OCI-LY1 (cell line): ENCODE measurements at regions not wholly inside any gene's neighbourhood (a gene's known extent, or its start where the extent isn't known, plus 50 kb on each side); places are given as distances from the start of the nearest gene placed in this dataset.

Source experiments
- H2AFZ ChIP-seq: fragments of 200-600 bp; sonication (generic), shearing (Covaris generic); 2 replicates; pipeline ENCODE4 v1.6.0; 2014; ENCODE audit warnings: antibody characterized with exemption, mild to moderate bottlenecking, low read length
- H3F3A ChIP-seq: fragments of 200-600 bp; sonication (generic), shearing (Covaris generic); 2 replicates; pipeline ENCODE4 v1.6.0; 2014; ENCODE audit warnings: mild to moderate bottlenecking, antibody characterized with exemption, low read length, moderate library complexity; ENCODE audit not compliant: insufficient read depth
- H3K27ac ChIP-seq: fragments of 200-600 bp; sonication (generic); 2 replicates; pipeline ENCODE4 v1.5.1; 2014; ENCODE audit warnings: low read length, mixed run types, mild to moderate bottlenecking, low read depth; ENCODE audit not compliant: poor library complexity, severe bottlenecking
- H3K27me3 ChIP-seq: fragments of 200-600 bp; sonication (generic); 2 replicates; pipeline ENCODE4 v1.6.0; 2014; ENCODE audit warnings: antibody characterized with exemption, mild to moderate bottlenecking, low read length, moderate library complexity; ENCODE audit not compliant: insufficient read depth
- H3K36me3 ChIP-seq: fragments of 200-600 bp; sonication (generic); 2 replicates; pipeline ENCODE4 v1.6.1; 2014; ENCODE audit warnings: mild to moderate bottlenecking, antibody characterized with exemption, low read length, moderate library complexity, mixed read lengths; ENCODE audit not compliant: insufficient read depth
- H3K4me1 ChIP-seq: fragments of 200-600 bp; sonication (generic); 2 replicates; pipeline ENCODE4 v1.5.1; 2014; ENCODE audit warnings: mild to moderate bottlenecking, low read length, moderate library complexity; ENCODE audit not compliant: insufficient read depth, severe bottlenecking
- H3K4me2 ChIP-seq: fragments of 200-600 bp; sonication (generic), shearing (Covaris generic); 2 replicates; pipeline ENCODE4 v1.6.1; 2014; ENCODE audit warnings: low read length
- H3K4me3 ChIP-seq: fragments of 200-600 bp; sonication (generic); 2 replicates; pipeline ENCODE4 v1.5.1; 2014; ENCODE audit warnings: low read length, low read depth, mild to moderate bottlenecking, mixed read lengths; ENCODE audit not compliant: poor library complexity, severe bottlenecking
- H3K79me2 ChIP-seq: fragments of 200-600 bp; shearing (Covaris generic); 2 replicates; pipeline ENCODE4 v1.6.1; 2016; ENCODE audit warnings: mixed run types, low read length, mixed read lengths; ENCODE audit not compliant: insufficient read depth
- H3K9ac ChIP-seq: fragments of 200-600 bp; sonication (generic), shearing (Covaris generic); 2 replicates; pipeline ENCODE4 v1.6.1; 2014; ENCODE audit warnings: mild to moderate bottlenecking, low read length, mixed read lengths
- H3K9me2 ChIP-seq: fragments of 200-600 bp; sonication (generic), shearing (Covaris generic); 2 replicates; pipeline ENCODE4 v1.6.1; 2014; ENCODE audit warnings: low read depth, mild to moderate bottlenecking, low read length, mixed read lengths
- H3K9me3 ChIP-seq: fragments of 200-600 bp; shearing (Covaris generic); 2 replicates; pipeline ENCODE4 v1.6.1; 2014; ENCODE audit warnings: low read length, mixed read lengths
- H4K20me1 ChIP-seq: fragments of 200-600 bp; sonication (generic), shearing (Covaris generic); 2 replicates; pipeline ENCODE4 v1.6.0; 2016; ENCODE audit warnings: mild to moderate bottlenecking, low read length; ENCODE audit not compliant: insufficient read depth
- CTCF ChIP-seq: fragments of 200-600 bp; sonication (generic), shearing (Covaris generic); IDR thresholded peaks from 2 replicates; pipeline ENCODE4 v1.5.1; 2017; ENCODE audit warnings: mild to moderate bottlenecking, antibody characterized with exemption, low read length, moderate library complexity, mixed read lengths
- EZH2 ChIP-seq: fragments of 200-600 bp; sonication (generic), shearing (Covaris generic); IDR thresholded peaks from 2 replicates; pipeline ENCODE4 v1.8.0; 2017; ENCODE audit warnings: borderline replicate concordance, mixed run types, mild to moderate bottlenecking, antibody characterized with exemption, low read length, moderate library complexity, mixed read lengths

DNA sequence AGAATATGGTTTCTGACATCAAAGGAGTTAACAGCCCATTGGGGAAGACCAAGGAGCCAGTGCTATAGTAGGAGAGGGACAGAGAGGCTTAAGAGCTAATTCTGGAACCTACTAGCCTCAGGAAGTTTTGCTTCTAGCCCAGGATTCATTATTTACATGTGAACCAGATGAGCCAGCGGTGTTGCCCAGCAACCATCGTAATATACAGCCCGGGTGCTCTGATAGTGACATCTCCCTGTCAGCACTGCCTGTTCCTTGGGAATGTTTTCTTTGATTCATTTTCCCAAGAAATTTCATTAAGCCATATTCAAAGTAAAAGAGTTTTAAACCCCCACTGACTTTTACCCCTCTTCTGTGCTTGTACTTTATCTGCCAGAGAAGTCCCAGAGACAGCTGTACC lies 217.4 kb upstream of the ADAMTSL1 start:
- no peaks in the 10 kb centered on the region for H3K9me3 ChIP-seq
- no peak overlapping the region for H3K4me2 ChIP-seq
- no peaks in the 10 kb centered on the region for H3K4me1 ChIP-seq
- TF ChIP-seq CTCF, result no peak
- TF ChIP-seq EZH2, result no peak
- H3K9me2 ChIP-seq, result no peaks in the 10 kb centered on the region
- H3K27me3 ChIP-seq, result no peaks in the 10 kb centered on the region
- H4K20me1 ChIP-seq, result no peaks in the 10 kb centered on the region
- no peak overlapping the region for H3K9ac ChIP-seq
- H2AFZ ChIP-seq, result no peak overlapping the region
- H3K4me3 ChIP-seq, result no peak overlapping the region
- H3F3A ChIP-seq, result no peaks in the 10 kb centered on the region
- H3K79me2 ChIP-seq, result no peaks in the 10 kb centered on the region
- H3K36me3 ChIP-seq, result no peaks in the 10 kb centered on the region
- H3K27ac ChIP-seq, result no peak overlapping the region

DNA sequence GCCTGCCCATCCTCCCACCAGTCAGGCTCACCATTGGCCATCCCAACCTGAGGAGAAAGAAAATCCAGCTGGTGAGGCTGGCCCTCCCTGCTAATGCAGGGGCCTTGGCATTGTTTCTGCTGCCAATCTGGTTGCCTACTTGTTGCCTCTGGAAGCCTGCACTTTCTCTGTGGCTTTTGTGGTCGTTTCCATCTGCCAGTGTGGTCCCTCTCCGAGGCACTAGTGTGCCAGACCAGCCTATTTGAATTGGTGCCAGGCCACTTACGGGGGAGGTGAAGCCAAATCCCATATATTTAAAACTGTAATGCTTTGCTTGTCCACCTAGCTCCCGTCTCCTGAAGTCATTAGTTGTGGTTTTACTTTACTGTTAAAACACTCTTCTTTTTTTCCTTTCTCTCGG lies 213.4 kb upstream of the ADAMTSL1 start:
- H3K9me3 ChIP-seq, result no peaks in the 10 kb centered on the region
- no peaks in the 10 kb centered on the region for H3F3A ChIP-seq
- H3K4me2 ChIP-seq, result no peak overlapping the region
- TF ChIP-seq EZH2 (no peak), CTCF (no peak)
- H4K20me1 ChIP-seq, result no peaks in the 10 kb centered on the region
- H3K79me2 ChIP-seq, result no peaks in the 10 kb centered on the region
- H3K9ac ChIP-seq, result no peak overlapping the region
- no peaks in the 10 kb centered on the region for H3K36me3 ChIP-seq
- H3K27me3 ChIP-seq, result no peaks in the 10 kb centered on the region
- H3K4me3 ChIP-seq, result no peak overlapping the region
- no peak overlapping the region for H2AFZ ChIP-seq
- no peak overlapping the region for H3K27ac ChIP-seq
- H3K9me2 ChIP-seq, result no peaks in the 10 kb centered on the region
- no peaks in the 10 kb centered on the region for H3K4me1 ChIP-seq

- Histone ChIP-seq H3K4me3 (no peak overlapping the region), H3K9me3 (no peaks in the 10 kb centered on the region), H3K9me2 (no peaks in the 10 kb centered on the region), H3K36me3 (no peaks in the 10 kb centered on the region), H3K27me3 (no peaks in the 10 kb centered on the region), H3K9ac (no peak overlapping the region), H4K20me1 (no peaks in the 10 kb centered on the region), H3K4me1 (no peaks in the 10 kb centered on the region), H3F3A (no peaks in the 10 kb centered on the region), H3K79me2 (no peaks in the 10 kb centered on the region), H2AFZ (no peak overlapping the region), H3K4me2 (no peak overlapping the region), H3K27ac (no peak overlapping the region)
- TF ChIP-seq CTCF (no peak), EZH2 (no peak)
Observed at GRCh38 chr9:18261181-18261580, 212.8 kb upstream of the ADAMTSL1 start.
